H1 (cell line): ENCODE measurements at regions not wholly inside any gene's neighbourhood (a gene's known extent, or its start where the extent isn't known, plus 50 kb on each side); places are given as distances from the start of the nearest gene placed in this dataset.

ENCODE experiments used
- CTCF ChIA-PET: fragments of 300-600 bp; sonication (Branson Sonifier 250); formaldehyde crosslinking; loops from one replicate; lab custom pipeline; 2021; ENCODE audit not compliant: partially characterized antibody; lab: Charles Lee
- POLR2A ChIA-PET: fragments of 300-600 bp; sonication (Branson Sonifier 250); formaldehyde crosslinking; loops from one replicate; lab custom pipeline; 2021; ENCODE audit warnings: inconsistent platforms; ENCODE audit not compliant: partially characterized antibody; lab: Charles Lee
- DNase-seq, 2 experiments: peaks; one replicate each; pipeline versions ENCODE4 v3.0.0 to v3.0.0-alpha.2; 2010 to 2022; ENCODE audit warnings: low spot score in 2 of 2, low read depth in 1 of 2, mixed read lengths in 1 of 2
- FAIRE-seq: peaks from 2 replicates; lab custom pipeline; 2011; peaks lifted over from hg19 to GRCh38; lab: Jason Lieb, UNC
- H2AFZ ChIP-seq: 2 replicates; pipeline ENCODE4 v1.8.1; 2012; ENCODE audit warnings: low read length, inconsistent platforms
- H2AK5ac ChIP-seq: 2 replicates; pipeline ENCODE4 v1.6.1; 2013; ENCODE audit warnings: low read depth, low read length
- H2BK120ac ChIP-seq: replicated peaks from 2 replicates; pipeline ENCODE3; 2013; ENCODE audit warnings: low read depth, low read length, inconsistent platforms
- H2BK12ac ChIP-seq: 2 replicates; pipeline ENCODE4 v1.6.1; 2013; ENCODE audit warnings: low read depth, low read length
- H2BK15ac ChIP-seq: 2 replicates; pipeline ENCODE4 v1.6.1; 2013; ENCODE audit warnings: low read length
- H2BK20ac ChIP-seq: 2 replicates; pipeline ENCODE4 v1.6.1; 2013; ENCODE audit warnings: low read length
- H2BK5ac ChIP-seq: 2 replicates; pipeline ENCODE4 v1.6.1; 2013; ENCODE audit warnings: low read depth, low read length
- H3K14ac ChIP-seq: 2 replicates; pipeline ENCODE4 v1.6.1; 2013; ENCODE audit warnings: inconsistent platforms; ENCODE audit not compliant: insufficient read length
- H3K18ac ChIP-seq: 2 replicates; pipeline ENCODE4 v1.6.1; 2013; ENCODE audit warnings: low read length; ENCODE audit errors: extremely low read depth
- H3K23ac ChIP-seq: 2 replicates; pipeline ENCODE4 v1.6.1; 2013; ENCODE audit warnings: inconsistent platforms; ENCODE audit not compliant: insufficient read length
- H3K23me2 ChIP-seq: 2 replicates; pipeline ENCODE4 v1.6.1; 2013; ENCODE audit warnings: low read depth, low read length
- H3K27ac ChIP-seq: 2 replicates; pipeline ENCODE4 v1.6.1; 2011; ENCODE audit warnings: low read depth, low read length, inconsistent platforms
- H3K27me3 ChIP-seq, 4 experiments: replicated peaks in 1 of 4; 1 replicate in 1 of 4; 2 replicates in 3 of 4; pipeline versions ENCODE4 v1.6.1 to v1.8.1; 2011 to 2013; ENCODE audit warnings: low read length in 3 of 4, mild to moderate bottlenecking in 3 of 4, inconsistent platforms in 2 of 4, mixed read lengths in 2 of 4, moderate library complexity in 1 of 4; ENCODE audit not compliant: control insufficient read depth in 3 of 4, insufficient read depth in 3 of 4; ENCODE audit errors: extremely low read depth in 1 of 4
- H3K36me3 ChIP-seq, 4 experiments: 2 replicates each; pipeline versions ENCODE4 v1.6.1 to v1.8.1; 2011 to 2013; ENCODE audit warnings: mild to moderate bottlenecking in 4 of 4, low read length in 3 of 4, moderate library complexity in 2 of 4, control low read depth in 1 of 4, inconsistent platforms in 1 of 4; ENCODE audit not compliant: insufficient read depth in 4 of 4, control insufficient read depth in 2 of 4
- H3K4ac ChIP-seq: replicated peaks from 2 replicates; pipeline ENCODE3; 2013; ENCODE audit warnings: low read length, low read depth, mixed read lengths, inconsistent platforms; ENCODE audit not compliant: insufficient read length
- H3K4me1 ChIP-seq, 4 experiments: replicated peaks in 1 of 4; 1 replicate in 1 of 4; 2 replicates in 3 of 4; pipeline versions ENCODE4 v1.6.1 to v1.8.1; 2011 to 2013; ENCODE audit warnings: low read length in 3 of 4, inconsistent platforms in 2 of 4, mixed read lengths in 1 of 4; ENCODE audit not compliant: insufficient read depth in 4 of 4, control insufficient read depth in 3 of 4
- H3K4me2 ChIP-seq, 2 experiments: 2 replicates each; pipeline versions ENCODE4 v1.6.1 to v1.8.1; 2011 to 2013; ENCODE audit warnings: low read depth in 2 of 2, low read length in 2 of 2, control low read depth in 1 of 2, inconsistent platforms in 1 of 2, mild to moderate bottlenecking in 1 of 2; ENCODE audit not compliant: insufficient read depth in 1 of 2
- H3K4me3 ChIP-seq, 4 experiments: fragments of 200-600, 300-600 bp in 1 of 4; sonication (generic), shearing (Covaris generic), sonication (Bioruptor Twin) in 1 of 4; 2 replicates each; pipeline versions ENCODE4 v1.5.1 to v1.8.1; 2011 to 2016; ENCODE audit warnings: low read length in 4 of 4, low read depth in 3 of 4, control low read depth in 2 of 4, inconsistent platforms in 2 of 4, mild to moderate bottlenecking in 2 of 4, mixed read lengths in 1 of 4, moderate library complexity in 1 of 4; ENCODE audit not compliant: insufficient read depth in 2 of 4; ENCODE audit errors: extremely low read depth in 1 of 4
- H3K56ac ChIP-seq: replicated peaks from 2 replicates; pipeline ENCODE3; 2013; ENCODE audit warnings: low read depth, mild to moderate bottlenecking, mixed read lengths, low read length, inconsistent platforms; ENCODE audit not compliant: insufficient read length
- H3K79me1 ChIP-seq: 2 replicates; pipeline ENCODE4 v1.6.1; 2013; ENCODE audit warnings: low read depth, low read length, control low read depth
- H3K79me2 ChIP-seq, 2 experiments: 2 replicates each; pipeline versions ENCODE4 v1.6.1 to v1.8.1; 2012 to 2013; ENCODE audit warnings: low read length in 2 of 2, mild to moderate bottlenecking in 2 of 2, inconsistent platforms in 1 of 2; ENCODE audit not compliant: insufficient read depth in 2 of 2, control insufficient read depth in 1 of 2
- H3K9ac ChIP-seq, 4 experiments: replicated peaks in 1 of 4; 1 replicate in 1 of 4; 2 replicates in 3 of 4; pipeline versions ENCODE4 v1.6.1 to v1.8.1; 2011 to 2013; ENCODE audit warnings: low read depth in 3 of 4, low read length in 3 of 4, control low read depth in 2 of 4, mild to moderate bottlenecking in 2 of 4, moderate library complexity in 2 of 4, inconsistent platforms in 1 of 4; ENCODE audit errors: extremely low read depth in 1 of 4
- H3K9me3 ChIP-seq, 2 experiments: 2 replicates each; pipeline versions ENCODE4 v1.6.1 to v1.8.1; 2012 to 2013; ENCODE audit warnings: mild to moderate bottlenecking in 2 of 2, moderate library complexity in 2 of 2, control low read depth in 1 of 2, inconsistent platforms in 1 of 2, low read depth in 1 of 2, low read length in 1 of 2, mixed read lengths in 1 of 2; ENCODE audit not compliant: insufficient read depth in 2 of 2
- H4K20me1 ChIP-seq, 2 experiments: replicated peaks in 1 of 2; 2 replicates each; pipeline versions ENCODE3 to v1.8.1; 2011 to 2013; ENCODE audit warnings: inconsistent platforms in 2 of 2, low read length in 2 of 2, mild to moderate bottlenecking in 1 of 2; ENCODE audit not compliant: insufficient read depth in 2 of 2, control insufficient read depth in 1 of 2
- H4K5ac ChIP-seq: 2 replicates; pipeline ENCODE4 v1.6.1; 2013; ENCODE audit warnings: low read length, low read depth, mixed read lengths, inconsistent platforms; ENCODE audit not compliant: insufficient read length
- H4K8ac ChIP-seq: 2 replicates; pipeline ENCODE4 v1.8.0; 2013; ENCODE audit warnings: mild to moderate bottlenecking, moderate library complexity, low read length, inconsistent platforms; ENCODE audit not compliant: insufficient read depth; ENCODE audit errors: extremely low read depth
- H4K91ac ChIP-seq: replicated peaks from 2 replicates; pipeline ENCODE3; 2013; ENCODE audit warnings: low read length, mixed read lengths, inconsistent platforms; ENCODE audit not compliant: insufficient read length
- HDAC6 ChIP-seq: IDR thresholded peaks from one replicate; pipeline ENCODE4 v1.7.1; 2012; ENCODE audit warnings: low read depth, mild to moderate bottlenecking, inconsistent platforms, low read length, moderate library complexity
- JUND ChIP-seq: IDR thresholded peaks from 2 replicates; pipeline ENCODE4 v1.6.1; 2011; ENCODE audit warnings: mild to moderate bottlenecking, improper control_type of control experiment, low read length
- MAFK ChIP-seq: IDR thresholded peaks from 2 replicates; pipeline ENCODE4 v1.6.1; 2012; ENCODE audit warnings: low read depth, mild to moderate bottlenecking, improper control_type of control experiment, low read length
- PHF8 ChIP-seq: fragments of 200-600 bp; sonication (generic); conservative IDR thresholded peaks from 2 replicates; pipeline ENCODE4 v1.7.1; 2012; ENCODE audit warnings: low read depth, mild to moderate bottlenecking, inconsistent platforms, low read length, moderate library complexity
- RNF2 ChIP-seq: fragments of 200-900, 300-1000 bp; sonication (generic); IDR thresholded peaks from 2 replicates; pipeline ENCODE4 v1.7.1; 2016; ENCODE audit warnings: borderline replicate concordance, low read depth, mild to moderate bottlenecking, antibody characterized with exemption, low read length; ENCODE audit not compliant: poor library complexity, severe bottlenecking; ENCODE audit errors: missing control alignments
- RXRA ChIP-seq: IDR thresholded peaks from 2 replicates; pipeline ENCODE4 v1.6.1; 2011; ENCODE audit warnings: low read depth, mild to moderate bottlenecking, low read length, moderate library complexity; ENCODE audit not compliant: insufficient read depth
- TBP ChIP-seq: IDR thresholded peaks from 2 replicates; pipeline ENCODE4 v1.6.1; 2011; ENCODE audit warnings: low read depth, low read length, improper control_type of control experiment
- ZNF274 ChIP-seq: IDR thresholded peaks from 2 replicates; pipeline ENCODE4 v1.7.0; 2012; ENCODE audit warnings: low read length, borderline replicate concordance; ENCODE audit errors: extremely low read depth
- WGBS, 2 experiments: shearing (Covaris generic) in 1 of 2; methylation state at CpG; one replicate each; pipeline versions ENCODE4 v1.1.6 to v1.1.7; 2013 to 2015; ENCODE audit warnings: low lambda C conversion rate in 2 of 2, mixed read lengths in 2 of 2, inconsistent platforms in 1 of 2, low coverage in 1 of 2, missing lambda C conversion rate in 1 of 2; ENCODE audit not compliant: insufficient replicate concordance in 2 of 2, insufficient coverage in 1 of 2, insufficient read length in 1 of 2; ENCODE audit errors: extremely low coverage in 1 of 2, missing lambda C conversion rate in 1 of 2; 5-methylcytosine and 5-hydroxymethylcytosine counted together
- TF ChIP-seq, protein P1 (sequence below): IDR thresholded peaks from 2 replicates; pipeline ENCODE4 v1.6.1; 2012; ENCODE audit warnings: inconsistent platforms

- no peak overlapping the region for H3K4me3 ChIP-seq
- H2BK20ac ChIP-seq = no peak overlapping the region
- H3K56ac ChIP-seq = no peak overlapping the region
- CTCF ChIA-PET = no interaction called here
- H2AFZ ChIP-seq = no peak overlapping the region
- H2BK12ac ChIP-seq = no peak overlapping the region
- no peak overlapping the region for H3K9ac ChIP-seq
- no peak overlapping the region for H3K4ac ChIP-seq
- no peak overlapping the region for H2BK120ac ChIP-seq
- H3K23ac ChIP-seq = no peak overlapping the region
- no peaks in the 10 kb centered on the region for H3K36me3 ChIP-seq
- H4K8ac ChIP-seq = no peak overlapping the region
- H4K91ac ChIP-seq = no peak overlapping the region
- H3K79me2 ChIP-seq = no peaks in the 10 kb centered on the region
- WGBS, 2 experiments = 100% methylated on average over 2 of the region's 2 CpGs; no CpG with 5 or more reads in 1 of the 2 experiments
- H2BK15ac ChIP-seq = no peak overlapping the region
- no peak for TF ChIP-seq PHF8
- no peak for TF ChIP-seq TBP
- no peak for TF ChIP-seq RXRA
- TF ChIP-seq MAFK = no peak
- TF ChIP-seq HDAC6 = no peak
- TF ChIP-seq, protein P1, sequence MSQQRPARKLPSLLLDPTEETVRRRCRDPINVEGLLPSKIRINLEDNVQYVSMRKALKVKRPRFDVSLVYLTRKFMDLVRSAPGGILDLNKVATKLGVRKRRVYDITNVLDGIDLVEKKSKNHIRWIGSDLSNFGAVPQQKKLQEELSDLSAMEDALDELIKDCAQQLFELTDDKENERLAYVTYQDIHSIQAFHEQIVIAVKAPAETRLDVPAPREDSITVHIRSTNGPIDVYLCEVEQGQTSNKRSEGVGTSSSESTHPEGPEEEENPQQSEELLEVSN = no peak
- TF ChIP-seq JUND = no peak
- no peak for TF ChIP-seq RNF2
- no peak for TF ChIP-seq ZNF274
- TF ChIP-seq, all 59 proteins: peak for 0
- H3K18ac ChIP-seq = no peak overlapping the region
- no peak overlapping the region for H3K27ac ChIP-seq
- POLR2A ChIA-PET = no interaction called here
- H3K4me2 ChIP-seq = no peak overlapping the region
- H4K5ac ChIP-seq = no peak overlapping the region
- H3K23me2 ChIP-seq = no peaks in the 10 kb centered on the region
- no peaks in the 10 kb centered on the region for H3K4me1 ChIP-seq
- no peaks in the 10 kb centered on the region for H3K9me3 ChIP-seq
- no peaks in the 10 kb centered on the region for H3K79me1 ChIP-seq
- H2BK5ac ChIP-seq = no peak overlapping the region
- no peaks in the 10 kb centered on the region for H4K20me1 ChIP-seq
- no peak overlapping the region for H2AK5ac ChIP-seq
- no peak overlapping the region for H3K14ac ChIP-seq
- H3K27me3 ChIP-seq = no peaks in the 10 kb centered on the region
- DNase-seq (no peak), FAIRE-seq (no peak)
Observed at GRCh38 chr2:4915357-4915756, 776.8 kb upstream of the SOX11 start.
